Tibial nerve (tissue), 3 donors: ENCODE measurements at regions not wholly inside any gene's neighbourhood (a gene's known extent, or its start where the extent isn't known, plus 50 kb on each side); places are given as distances from the start of the nearest gene placed in this dataset.

Experiments used
- CTCF ChIP-seq, 5 experiments: fragments of 200-600 bp in 3 of 5; fragments of 450-650 bp in 2 of 5; sonication (generic) in 3 of 5; IDR thresholded peaks; one replicate each; pipeline ENCODE4 v1.5.1; 2016 to 2019; ENCODE audit warnings: antibody characterized with exemption in 5 of 5, mild to moderate bottlenecking in 3 of 5, moderate library complexity in 2 of 5
- POLR2A ChIP-seq, 2 donors: fragments of 450-650 bp; IDR thresholded peaks; one replicate each; pipeline ENCODE4 v1.6.1; 2017; ENCODE audit warnings: antibody characterized with exemption in 2 of 2, mild to moderate bottlenecking in 2 of 2, moderate library complexity in 2 of 2

GRCh38 chr5:114790403-114790792 lies 379.3 kb downstream of the TRIM36 start:
- TF ChIP-seq CTCF (IDR thresholded peaks at IDR 0.05) (no peak), POLR2A (IDR thresholded peaks at IDR 0.05) (no peak)
